ENCODE measurements at regions not wholly inside any gene's neighbourhood (a gene's known extent, or its start where the extent isn't known, plus 50 kb on each side); places are given as distances from the start of the nearest gene placed in this dataset.

DNA sequence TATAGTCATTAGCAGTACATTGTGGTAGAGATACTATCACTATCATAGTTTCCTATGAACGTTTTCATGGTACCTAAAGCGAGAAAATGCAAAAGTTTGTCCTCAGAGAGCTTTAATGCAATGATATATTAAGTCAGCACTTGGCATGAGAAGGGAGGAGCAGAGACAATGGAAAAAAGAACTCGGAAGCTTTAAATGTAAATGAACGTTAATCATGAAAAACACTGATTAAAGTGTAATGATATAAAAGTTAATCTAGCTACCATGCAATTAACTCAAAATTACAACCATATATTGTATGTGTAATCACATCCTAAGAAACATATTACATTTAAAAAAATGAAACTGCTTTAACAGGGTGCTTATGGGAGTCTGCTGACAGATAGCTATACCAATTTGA lies 282.7 kb downstream of the HDGFL1 start:
- no peak for TF ChIP-seq ELF1 (IDR thresholded peaks at IDR 0.05; ENCODE audit: borderline replicate concordance, low read depth)
- TF ChIP-seq, protein P1, sequence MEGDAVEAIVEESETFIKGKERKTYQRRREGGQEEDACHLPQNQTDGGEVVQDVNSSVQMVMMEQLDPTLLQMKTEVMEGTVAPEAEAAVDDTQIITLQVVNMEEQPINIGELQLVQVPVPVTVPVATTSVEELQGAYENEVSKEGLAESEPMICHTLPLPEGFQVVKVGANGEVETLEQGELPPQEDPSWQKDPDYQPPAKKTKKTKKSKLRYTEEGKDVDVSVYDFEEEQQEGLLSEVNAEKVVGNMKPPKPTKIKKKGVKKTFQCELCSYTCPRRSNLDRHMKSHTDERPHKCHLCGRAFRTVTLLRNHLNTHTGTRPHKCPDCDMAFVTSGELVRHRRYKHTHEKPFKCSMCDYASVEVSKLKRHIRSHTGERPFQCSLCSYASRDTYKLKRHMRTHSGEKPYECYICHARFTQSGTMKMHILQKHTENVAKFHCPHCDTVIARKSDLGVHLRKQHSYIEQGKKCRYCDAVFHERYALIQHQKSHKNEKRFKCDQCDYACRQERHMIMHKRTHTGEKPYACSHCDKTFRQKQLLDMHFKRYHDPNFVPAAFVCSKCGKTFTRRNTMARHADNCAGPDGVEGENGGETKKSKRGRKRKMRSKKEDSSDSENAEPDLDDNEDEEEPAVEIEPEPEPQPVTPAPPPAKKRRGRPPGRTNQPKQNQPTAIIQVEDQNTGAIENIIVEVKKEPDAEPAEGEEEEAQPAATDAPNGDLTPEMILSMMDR (IDR thresholded peaks at IDR 0.05 in 2 of 3, conservative IDR thresholded peaks at IDR 0.05 in 1 of 3; ENCODE audit: borderline replicate concordance in 1 of 3, insufficient read depth in 1 of 3, low read depth in 2 of 3, low read length in 2 of 3) = no peak
- TF ChIP-seq, protein P2, sequence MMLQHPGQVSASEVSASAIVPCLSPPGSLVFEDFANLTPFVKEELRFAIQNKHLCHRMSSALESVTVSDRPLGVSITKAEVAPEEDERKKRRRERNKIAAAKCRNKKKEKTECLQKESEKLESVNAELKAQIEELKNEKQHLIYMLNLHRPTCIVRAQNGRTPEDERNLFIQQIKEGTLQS (IDR thresholded peaks at IDR 0.05) = no peak
- no peak for TF ChIP-seq SP1 (IDR thresholded peaks at IDR 0.05; ENCODE audit: low read depth)
